Right lobe of liver (tissue), 4 donors: ENCODE measurements at regions not wholly inside any gene's neighbourhood (a gene's known extent, or its start where the extent isn't known, plus 50 kb on each side); places are given as distances from the start of the nearest gene placed in this dataset.

Experiments used
- POLR2A ChIP-seq: fragments of 450-650 bp; IDR thresholded peaks from one replicate; pipeline ENCODE4 v1.6.1; 2017; ENCODE audit warnings: antibody characterized with exemption, mild to moderate bottlenecking
- TF ChIP-seq, protein P1 (sequence below), 4 donors: fragments of 200-600 bp in 3 of 4; fragments of 450-650 bp in 1 of 4; IDR thresholded peaks; one replicate each; pipeline versions ENCODE4 v1.5.1 to v1.8.0; 2016 to 2022; ENCODE audit warnings: antibody characterized with exemption in 4 of 4, mild to moderate bottlenecking in 2 of 4
- donor health status: DM: no; HTN: no; CAD: no.
- donor health status: DM: no; HTN: no; CAD: no.
- donor health status: DM: no; HTN: yes; CAD: no.

DNA sequence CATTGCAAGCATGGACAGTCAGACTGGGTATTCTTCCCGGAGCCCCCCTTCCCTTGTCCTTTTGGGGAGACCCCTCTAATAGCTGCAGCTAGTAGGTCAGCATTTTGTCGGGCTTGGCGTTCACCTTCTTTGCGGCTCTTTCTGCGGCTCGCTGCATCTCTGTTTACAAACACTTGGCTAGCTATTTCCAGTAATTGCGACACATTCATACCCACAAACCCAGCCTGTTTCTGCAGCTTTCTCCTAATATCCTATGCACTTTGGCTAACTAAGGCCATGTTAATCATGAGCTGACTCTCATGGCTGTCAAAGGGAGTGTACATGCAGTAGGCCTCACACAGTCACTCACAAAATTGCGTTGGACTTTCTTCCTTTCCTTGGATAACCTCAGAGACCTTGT is 716.4 kb downstream of the AMY1C start:
- no peak for TF ChIP-seq POLR2A
- TF ChIP-seq, protein P1, sequence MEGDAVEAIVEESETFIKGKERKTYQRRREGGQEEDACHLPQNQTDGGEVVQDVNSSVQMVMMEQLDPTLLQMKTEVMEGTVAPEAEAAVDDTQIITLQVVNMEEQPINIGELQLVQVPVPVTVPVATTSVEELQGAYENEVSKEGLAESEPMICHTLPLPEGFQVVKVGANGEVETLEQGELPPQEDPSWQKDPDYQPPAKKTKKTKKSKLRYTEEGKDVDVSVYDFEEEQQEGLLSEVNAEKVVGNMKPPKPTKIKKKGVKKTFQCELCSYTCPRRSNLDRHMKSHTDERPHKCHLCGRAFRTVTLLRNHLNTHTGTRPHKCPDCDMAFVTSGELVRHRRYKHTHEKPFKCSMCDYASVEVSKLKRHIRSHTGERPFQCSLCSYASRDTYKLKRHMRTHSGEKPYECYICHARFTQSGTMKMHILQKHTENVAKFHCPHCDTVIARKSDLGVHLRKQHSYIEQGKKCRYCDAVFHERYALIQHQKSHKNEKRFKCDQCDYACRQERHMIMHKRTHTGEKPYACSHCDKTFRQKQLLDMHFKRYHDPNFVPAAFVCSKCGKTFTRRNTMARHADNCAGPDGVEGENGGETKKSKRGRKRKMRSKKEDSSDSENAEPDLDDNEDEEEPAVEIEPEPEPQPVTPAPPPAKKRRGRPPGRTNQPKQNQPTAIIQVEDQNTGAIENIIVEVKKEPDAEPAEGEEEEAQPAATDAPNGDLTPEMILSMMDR (IDR thresholded peaks at IDR 0.05) = no peak
